Lower leg skin (tissue), 3 donors: ENCODE measurements at regions not wholly inside any gene's neighbourhood (a gene's known extent, or its start where the extent isn't known, plus 50 kb on each side); places are given as distances from the start of the nearest gene placed in this dataset.

Source experiments
- POLR2A ChIP-seq, 2 donors: fragments of 450-650 bp; IDR thresholded peaks; one replicate each; pipeline ENCODE4 v1.6.1; 2016 to 2017; ENCODE audit warnings: antibody characterized with exemption in 2 of 2, mild to moderate bottlenecking in 1 of 2, moderate library complexity in 1 of 2
- TF ChIP-seq, protein P1 (sequence below), 3 donors: fragments of 450-650 bp; IDR thresholded peaks; one replicate each; pipeline ENCODE4 v1.5.1; 2016; ENCODE audit warnings: antibody characterized with exemption in 3 of 3, mild to moderate bottlenecking in 3 of 3, moderate library complexity in 2 of 3

DNA sequence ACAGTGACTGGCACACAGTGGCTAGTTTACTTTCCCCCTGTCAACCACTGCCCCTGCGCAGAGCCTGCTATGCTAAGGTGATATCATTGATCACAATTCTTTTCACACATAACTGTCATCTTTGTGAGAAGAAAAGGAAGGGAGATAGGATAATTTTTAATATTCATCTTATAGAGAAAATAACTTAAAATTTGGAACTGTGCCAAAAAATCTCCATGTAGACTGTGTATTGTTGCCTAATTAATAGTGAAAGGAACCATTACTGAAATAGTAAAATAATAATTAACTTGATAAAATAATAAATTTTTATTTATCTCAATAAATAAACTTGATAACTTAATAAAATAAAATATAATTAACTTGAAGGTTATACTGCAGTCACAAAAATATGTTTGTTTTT is 1069.4 kb downstream of the C4orf33 start:
- TF ChIP-seq, protein P1, sequence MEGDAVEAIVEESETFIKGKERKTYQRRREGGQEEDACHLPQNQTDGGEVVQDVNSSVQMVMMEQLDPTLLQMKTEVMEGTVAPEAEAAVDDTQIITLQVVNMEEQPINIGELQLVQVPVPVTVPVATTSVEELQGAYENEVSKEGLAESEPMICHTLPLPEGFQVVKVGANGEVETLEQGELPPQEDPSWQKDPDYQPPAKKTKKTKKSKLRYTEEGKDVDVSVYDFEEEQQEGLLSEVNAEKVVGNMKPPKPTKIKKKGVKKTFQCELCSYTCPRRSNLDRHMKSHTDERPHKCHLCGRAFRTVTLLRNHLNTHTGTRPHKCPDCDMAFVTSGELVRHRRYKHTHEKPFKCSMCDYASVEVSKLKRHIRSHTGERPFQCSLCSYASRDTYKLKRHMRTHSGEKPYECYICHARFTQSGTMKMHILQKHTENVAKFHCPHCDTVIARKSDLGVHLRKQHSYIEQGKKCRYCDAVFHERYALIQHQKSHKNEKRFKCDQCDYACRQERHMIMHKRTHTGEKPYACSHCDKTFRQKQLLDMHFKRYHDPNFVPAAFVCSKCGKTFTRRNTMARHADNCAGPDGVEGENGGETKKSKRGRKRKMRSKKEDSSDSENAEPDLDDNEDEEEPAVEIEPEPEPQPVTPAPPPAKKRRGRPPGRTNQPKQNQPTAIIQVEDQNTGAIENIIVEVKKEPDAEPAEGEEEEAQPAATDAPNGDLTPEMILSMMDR (IDR thresholded peaks at IDR 0.05): no peak
- TF ChIP-seq POLR2A (IDR thresholded peaks at IDR 0.05): no peak
